Smooth muscle cell (in vitro differentiated cells): ENCODE measurements at regions not wholly inside any gene's neighbourhood (a gene's known extent, or its start where the extent isn't known, plus 50 kb on each side); places are given as distances from the start of the nearest gene placed in this dataset.

ENCODE experiments used
- DNase-seq: peaks from one replicate; lab custom pipeline; 2025; ENCODE audit not compliant: unreplicated experiment; lab: John Stamatoyannopoulos, UW
- H2AFZ ChIP-seq: fragments of 200-600 bp; sonication (generic); 2 replicates; pipeline ENCODE4 v1.6.0; 2016; ENCODE audit warnings: antibody characterized with exemption, low read depth, mild to moderate bottlenecking
- H3F3A ChIP-seq: fragments of 200-600 bp; sonication (generic); 2 replicates; pipeline ENCODE4 v1.6.0; 2017; ENCODE audit warnings: antibody characterized with exemption, low read depth
- H3K27ac ChIP-seq: fragments of 200-600 bp; sonication (generic); 2 replicates; pipeline ENCODE4 v1.5.1; 2016; ENCODE audit warnings: low read depth, mild to moderate bottlenecking
- H3K27me3 ChIP-seq: fragments of 200-600 bp; sonication (generic); 2 replicates; pipeline ENCODE4 v1.6.1; 2016; ENCODE audit warnings: low read depth, mild to moderate bottlenecking
- H3K36me3 ChIP-seq: fragments of 200-600 bp; sonication (generic); 2 replicates; pipeline ENCODE4 v1.5.1; 2016; ENCODE audit warnings: low read depth
- H3K4me1 ChIP-seq: fragments of 200-600 bp; sonication (generic); 2 replicates; pipeline ENCODE4 v1.5.1; 2016; ENCODE audit warnings: low read depth
- H3K4me2 ChIP-seq: fragments of 200-600 bp; sonication (generic); 2 replicates; pipeline ENCODE4 v1.6.0; 2016; ENCODE audit warnings: mild to moderate bottlenecking
- H3K4me3 ChIP-seq: fragments of 200-600 bp; sonication (generic); 2 replicates; pipeline ENCODE4 v1.5.1; 2016; ENCODE audit warnings: mild to moderate bottlenecking
- H3K79me2 ChIP-seq: fragments of 200-600 bp; sonication (generic); 2 replicates; pipeline ENCODE4 v1.6.0; 2016; ENCODE audit warnings: low read depth, mild to moderate bottlenecking
- H3K9ac ChIP-seq: fragments of 200-600 bp; sonication (generic); 2 replicates; pipeline ENCODE4 v1.6.0; 2016; ENCODE audit warnings: low read depth
- H3K9me3 ChIP-seq: fragments of 200-600 bp; sonication (generic); replicated peaks from 2 replicates; pipeline ENCODE4 v1.5.1; 2016; ENCODE audit warnings: low read depth
- H4K20me1 ChIP-seq: fragments of 200-600 bp; sonication (generic); 2 replicates; pipeline ENCODE4 v1.6.0; 2016; ENCODE audit warnings: low read depth
- CTCF ChIP-seq: fragments of 200-600 bp; sonication (generic); IDR thresholded peaks from 2 replicates; pipeline ENCODE4 v1.5.1; 2017; ENCODE audit warnings: borderline replicate concordance, mild to moderate bottlenecking, antibody characterized with exemption; ENCODE audit not compliant: insufficient read depth, poor library complexity, severe bottlenecking
- WGBS: methylation state at CpG from one replicate; pipeline ENCODE4 v1.1.7; 2016; ENCODE audit warnings: low lambda C conversion rate; 5-methylcytosine and 5-hydroxymethylcytosine counted together

- H3K4me2 ChIP-seq, result no peak overlapping the region
- no peak for DNase-seq
- no peaks in the 10 kb centered on the region for H3K4me1 ChIP-seq
- no peaks in the 10 kb centered on the region for H3K9me3 ChIP-seq
- WGBS, result 68% methylated on average over 1 of the region's 1 CpG
- no peaks in the 10 kb centered on the region for H3F3A ChIP-seq
- no peak overlapping the region for H3K9ac ChIP-seq
- no peak overlapping the region for H3K27ac ChIP-seq
- no peak overlapping the region for H2AFZ ChIP-seq
- no peaks in the 10 kb centered on the region for H3K27me3 ChIP-seq
- no peak for TF ChIP-seq CTCF
- H4K20me1 ChIP-seq, result no peaks in the 10 kb centered on the region
- no peaks in the 10 kb centered on the region for H3K79me2 ChIP-seq
- H3K36me3 ChIP-seq, result no peaks in the 10 kb centered on the region
- no peak overlapping the region for H3K4me3 ChIP-seq
Measured at GRCh38 chr11:104692751-104693150, 205.5 kb downstream of the CASP12 start.

GRCh38 chr11:104691129-104691528, 207.1 kb downstream of the CASP12 start:
- TF ChIP-seq CTCF, result no peak
- Histone ChIP-seq H2AFZ (no peak overlapping the region), H3K27me3 (no peaks in the 10 kb centered on the region), H3K4me1 (no peaks in the 10 kb centered on the region), H3K36me3 (no peaks in the 10 kb centered on the region), H4K20me1 (no peaks in the 10 kb centered on the region), H3K9me3 (no peaks in the 10 kb centered on the region), H3F3A (no peaks in the 10 kb centered on the region), H3K4me3 (no peak overlapping the region), H3K79me2 (no peaks in the 10 kb centered on the region), H3K9ac (no peak overlapping the region), H3K4me2 (no peak overlapping the region), H3K27ac (no peak overlapping the region)
- no peak for DNase-seq
- WGBS, result 90% methylated on average over 2 of the region's 2 CpGs

- 61% methylated on average over 2 of the region's 2 CpGs for WGBS
- Histone ChIP-seq H3K79me2 (no peaks in the 10 kb centered on the region), H3K4me2 (no peak overlapping the region), H2AFZ (no peak overlapping the region), H3K36me3 (no peaks in the 10 kb centered on the region), H3K27ac (no peak overlapping the region), H3K27me3 (no peaks in the 10 kb centered on the region), H3K4me3 (no peak overlapping the region), H3K4me1 (no peaks in the 10 kb centered on the region), H3F3A (no peaks in the 10 kb centered on the region), H3K9ac (no peak overlapping the region), H4K20me1 (no peaks in the 10 kb centered on the region), H3K9me3 (no peaks in the 10 kb centered on the region)
- no peak for TF ChIP-seq CTCF
- DNase-seq, result no peak
Measured at GRCh38 chr11:104690241-104690640, 208.0 kb downstream of the CASP12 start.

GRCh38 chr11:104688731-104689130, 209.5 kb downstream of the CASP12 start:
- Histone ChIP-seq H3K27ac (no peak overlapping the region), H3K4me3 (no peak overlapping the region), H3K9me3 (no peaks in the 10 kb centered on the region), H2AFZ (no peak overlapping the region), H3K27me3 (no peaks in the 10 kb centered on the region), H3K79me2 (no peaks in the 10 kb centered on the region), H3K36me3 (no peaks in the 10 kb centered on the region), H4K20me1 (no peaks in the 10 kb centered on the region), H3K4me2 (no peak overlapping the region), H3K9ac (no peak overlapping the region), H3F3A (no peaks in the 10 kb centered on the region), H3K4me1 (no peaks in the 10 kb centered on the region)
- 81% methylated on average over 4 of the region's 4 CpGs for WGBS
- DNase-seq, result no peak
- TF ChIP-seq CTCF, result no peak
